ENCODE measurements at regions not wholly inside any gene's neighbourhood (a gene's known extent, or its start where the extent isn't known, plus 50 kb on each side); places are given as distances from the start of the nearest gene placed in this dataset.

GRCh38 chr18:45329316-45329715 lies 286.0 kb upstream of the SLC14A2 start:
- Histone ChIP-seq H3K9me3 (ENCODE audit: severe bottlenecking) (no peaks in the 10 kb centered on the region), H3K4me3 (ENCODE audit: low read depth, low read length) (no peak overlapping the region), H3K27ac (no peak overlapping the region), H3K27me3 (ENCODE audit: insufficient read depth, low read depth, severe bottlenecking) (peaks cover 89% of the 10 kb centered on the region), H3K36me3 (no peaks in the 10 kb centered on the region)
- DNase-seq, result no peak
- TF ChIP-seq CTCF (IDR thresholded peaks at IDR 0.05; ENCODE audit: low read depth, low read length), result no peak

- no peaks in the 10 kb centered on the region for H3K36me3 ChIP-seq
- DNase-seq, result no peak
- peaks cover 81% of the 10 kb centered on the region for H3K27me3 ChIP-seq (ENCODE audit: insufficient read depth, low read depth, severe bottlenecking)
- H3K4me3 ChIP-seq (ENCODE audit: low read depth, low read length), result no peak overlapping the region
- H3K9me3 ChIP-seq (ENCODE audit: severe bottlenecking), result no peaks in the 10 kb centered on the region
- TF ChIP-seq CTCF (IDR thresholded peaks at IDR 0.05; ENCODE audit: low read depth, low read length), result no peak
- no peak overlapping the region for H3K27ac ChIP-seq
Measured at GRCh38 chr18:45330170-45330594, 285.1 kb upstream of the SLC14A2 start.

GRCh38 chr18:45332871-45333270 lies 282.4 kb upstream of the SLC14A2 start:
- Histone ChIP-seq H3K36me3 (no peaks in the 10 kb centered on the region), H3K9me3 (ENCODE audit: severe bottlenecking) (no peaks in the 10 kb centered on the region), H3K4me3 (ENCODE audit: low read depth, low read length) (no peak overlapping the region), H3K27me3 (ENCODE audit: insufficient read depth, low read depth, severe bottlenecking) (peaks cover 82% of the 10 kb centered on the region), H3K27ac (no peak overlapping the region)
- no peak for TF ChIP-seq CTCF (IDR thresholded peaks at IDR 0.05; ENCODE audit: low read depth, low read length)
- DNase-seq, result no peak

- Histone ChIP-seq H3K36me3 (no peaks in the 10 kb centered on the region), H3K27me3 (ENCODE audit: insufficient read depth, low read depth, severe bottlenecking) (peaks cover 78% of the 10 kb centered on the region), H3K27ac (no peak overlapping the region), H3K4me3 (ENCODE audit: low read depth, low read length) (no peak overlapping the region), H3K9me3 (ENCODE audit: severe bottlenecking) (no peaks in the 10 kb centered on the region)
- TF ChIP-seq CTCF (IDR thresholded peaks at IDR 0.05; ENCODE audit: low read depth, low read length), result no peak
- no peak for DNase-seq
Measured at GRCh38 chr18:45334191-45334590, 281.1 kb upstream of the SLC14A2 start.

GRCh38 chr18:45335282-45336043 lies 279.8 kb upstream of the SLC14A2 start:
- H3K27me3 ChIP-seq (ENCODE audit: insufficient read depth, low read depth, severe bottlenecking), result peaks cover 77% of the 10 kb centered on the region
- H3K36me3 ChIP-seq, result no peaks in the 10 kb centered on the region
- H3K9me3 ChIP-seq (ENCODE audit: severe bottlenecking), result no peaks in the 10 kb centered on the region
- H3K4me3 ChIP-seq (ENCODE audit: low read depth, low read length), result no peak overlapping the region
- TF ChIP-seq CTCF (IDR thresholded peaks at IDR 0.05; ENCODE audit: low read depth, low read length), result no peak
- no peak overlapping the region for H3K27ac ChIP-seq
- DNase-seq, result no peak

GRCh38 chr18:45336448-45336847 lies 278.8 kb upstream of the SLC14A2 start:
- no peaks in the 10 kb centered on the region for H3K9me3 ChIP-seq (ENCODE audit: severe bottlenecking)
- H3K36me3 ChIP-seq, result no peaks in the 10 kb centered on the region
- no peak for DNase-seq
- H3K27me3 ChIP-seq (ENCODE audit: insufficient read depth, low read depth, severe bottlenecking), result peaks cover 77% of the 10 kb centered on the region
- no peak overlapping the region for H3K4me3 ChIP-seq (ENCODE audit: low read depth, low read length)
- H3K27ac ChIP-seq, result no peak overlapping the region
- no peak for TF ChIP-seq CTCF (IDR thresholded peaks at IDR 0.05; ENCODE audit: low read depth, low read length)

All from WERI-Rb-1 (cell line).